ENCODE measurements at regions not wholly inside any gene's neighbourhood (a gene's known extent, or its start where the extent isn't known, plus 50 kb on each side); places are given as distances from the start of the nearest gene placed in this dataset.

- Histone ChIP-seq H2AK9ac (replicated peaks; ENCODE audit: low read depth, low read length, poor library complexity) (no peak overlapping the region), H3K18ac (ENCODE audit: low read depth, low read length) (no peak overlapping the region), H2BK5ac (ENCODE audit: low read depth, low read length, poor library complexity, severe bottlenecking) (no peak overlapping the region), H3K23ac (ENCODE audit: low read depth, low read length) (no peak overlapping the region), H4K8ac (ENCODE audit: low read depth in 2 of 2, low read length in 2 of 2) (no peak overlapping the region), H3K9me3 (ENCODE audit: control insufficient read depth, insufficient read depth, low read length) (no peaks in the 10 kb centered on the region), H3K56ac (ENCODE audit: extremely low read depth, insufficient read depth, low read length) (no peak overlapping the region), H3K27me3 (ENCODE audit: control insufficient read depth, insufficient read depth, low read length) (peaks cover 13% of the 10 kb centered on the region), H2AK5ac (ENCODE audit: low read depth, low read length) (no peak overlapping the region), H3K36me3 (ENCODE audit: control insufficient read depth, insufficient read depth, low read length) (no peaks in the 10 kb centered on the region), H3K79me1 (ENCODE audit: low read depth in 1 of 2, low read length in 2 of 2) (no peaks in the 10 kb centered on the region), H2BK120ac (ENCODE audit: low read depth, low read length) (no peak overlapping the region), H3K27ac (ENCODE audit: insufficient read depth, low read length) (no peak overlapping the region), H3K9ac (ENCODE audit: low read depth, low read length) (no peak overlapping the region), H4K20me1 (ENCODE audit: insufficient read depth, low read length) (no peaks in the 10 kb centered on the region), H2AFZ (replicated peaks; ENCODE audit: low read length, poor library complexity) (no peak overlapping the region), H3K4ac (ENCODE audit: low read depth, low read length) (no peak overlapping the region), H2BK20ac (ENCODE audit: low read depth, low read length) (no peak overlapping the region), H3K14ac (replicated peaks; ENCODE audit: low read depth, low read length) (no peak overlapping the region), H3K9me1 (ENCODE audit: insufficient read depth, low read length) (no peaks in the 10 kb centered on the region), H4K91ac (ENCODE audit: insufficient read depth, low read depth, low read length) (no peak overlapping the region), H3K4me3 (ENCODE audit: insufficient read depth, low read depth, low read length) (no peak overlapping the region), H2BK15ac (ENCODE audit: low read depth, low read length) (no peak overlapping the region), H3K4me2 (ENCODE audit: low read depth, low read length) (no peak overlapping the region), H3K4me1 (ENCODE audit: control insufficient read depth, insufficient read depth, low read length) (peaks cover 1% of the 10 kb centered on the region; the same call in 1 of the 2 replicates), H4K5ac (ENCODE audit: low read depth, low read length) (no peak overlapping the region)
- WGBS, 2 experiments (ENCODE audit: extremely low coverage in 2 of 2, insufficient read length in 1 of 2): no CpG with 5 or more reads among the region's 4 CpGs
- ChIA-PET CTCF (interaction anchor here (0.7 kb wide), 1 partner anchor 171 kb away, joined by 4 read pairs; no protein-coding TSS in a partner anchor), POLR2A (ENCODE audit: unreplicated experiment) (no interaction called here)
- no peak for DNase-seq
- dilution Hi-C loops (cut with HindIII; ENCODE audit: low sequenced_read_pairs, unreplicated experiment) (no loop called here), in situ Hi-C loops (cut with MboI; ENCODE audit: low sequenced_read_pairs) (no loop called here), intact Hi-C loops (cut with micrococcal nuclease) (no loop called here)
- no peak for ATAC-seq (ENCODE audit: low read depth)
- TF ChIP-seq NFE2L2 (IDR thresholded peaks at IDR 0.05; ENCODE audit: low read depth, low read length): no peak
- TF ChIP-seq BHLHE40 (IDR thresholded peaks at IDR 0.05; ENCODE audit: low read depth, low read length): no peak
- TF ChIP-seq CEBPB (IDR thresholded peaks at IDR 0.05; ENCODE audit: low read depth, low read length): no peak
- no peak for TF ChIP-seq POLR2A (IDR thresholded peaks at IDR 0.05; ENCODE audit: low read depth, low read length)
- no peak for TF ChIP-seq MAFK (IDR thresholded peaks at IDR 0.05; ENCODE audit: low read depth, low read length)
- TF ChIP-seq, protein P1, sequence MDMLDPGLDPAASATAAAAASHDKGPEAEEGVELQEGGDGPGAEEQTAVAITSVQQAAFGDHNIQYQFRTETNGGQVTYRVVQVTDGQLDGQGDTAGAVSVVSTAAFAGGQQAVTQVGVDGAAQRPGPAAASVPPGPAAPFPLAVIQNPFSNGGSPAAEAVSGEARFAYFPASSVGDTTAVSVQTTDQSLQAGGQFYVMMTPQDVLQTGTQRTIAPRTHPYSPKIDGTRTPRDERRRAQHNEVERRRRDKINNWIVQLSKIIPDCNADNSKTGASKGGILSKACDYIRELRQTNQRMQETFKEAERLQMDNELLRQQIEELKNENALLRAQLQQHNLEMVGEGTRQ (IDR thresholded peaks at IDR 0.05; ENCODE audit: low read depth, low read length): no peak
- TF ChIP-seq CHD1 (IDR thresholded peaks at IDR 0.05; ENCODE audit: low read depth, low read length): no peak
- no peak for TF ChIP-seq MAZ (IDR thresholded peaks at IDR 0.05; ENCODE audit: borderline replicate concordance, low read depth, low read length)
- TF ChIP-seq, protein P2, sequence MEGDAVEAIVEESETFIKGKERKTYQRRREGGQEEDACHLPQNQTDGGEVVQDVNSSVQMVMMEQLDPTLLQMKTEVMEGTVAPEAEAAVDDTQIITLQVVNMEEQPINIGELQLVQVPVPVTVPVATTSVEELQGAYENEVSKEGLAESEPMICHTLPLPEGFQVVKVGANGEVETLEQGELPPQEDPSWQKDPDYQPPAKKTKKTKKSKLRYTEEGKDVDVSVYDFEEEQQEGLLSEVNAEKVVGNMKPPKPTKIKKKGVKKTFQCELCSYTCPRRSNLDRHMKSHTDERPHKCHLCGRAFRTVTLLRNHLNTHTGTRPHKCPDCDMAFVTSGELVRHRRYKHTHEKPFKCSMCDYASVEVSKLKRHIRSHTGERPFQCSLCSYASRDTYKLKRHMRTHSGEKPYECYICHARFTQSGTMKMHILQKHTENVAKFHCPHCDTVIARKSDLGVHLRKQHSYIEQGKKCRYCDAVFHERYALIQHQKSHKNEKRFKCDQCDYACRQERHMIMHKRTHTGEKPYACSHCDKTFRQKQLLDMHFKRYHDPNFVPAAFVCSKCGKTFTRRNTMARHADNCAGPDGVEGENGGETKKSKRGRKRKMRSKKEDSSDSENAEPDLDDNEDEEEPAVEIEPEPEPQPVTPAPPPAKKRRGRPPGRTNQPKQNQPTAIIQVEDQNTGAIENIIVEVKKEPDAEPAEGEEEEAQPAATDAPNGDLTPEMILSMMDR (conservative IDR thresholded peaks at IDR 0.05; ENCODE audit: low read depth, low read length): no peak
- TF ChIP-seq FOS (IDR thresholded peaks at IDR 0.05; ENCODE audit: low read depth, low read length): no peak
- no peak for TF ChIP-seq MXI1 (IDR thresholded peaks at IDR 0.05; ENCODE audit: borderline replicate concordance, low read depth, low read length)
- no peak for TF ChIP-seq ELK1 (IDR thresholded peaks at IDR 0.05; ENCODE audit: borderline replicate concordance, low read depth, low read length)
- BruUV-seq (replicated peaks): no TSS peak
These were observed 82.7 kb upstream of the DRD2 start for GRCh38 chr11:113557926-113558325.

Data from IMR-90 (cell line).